HL-60 (cell line): ENCODE measurements at regions not wholly inside any gene's neighbourhood (a gene's known extent, or its start where the extent isn't known, plus 50 kb on each side); places are given as distances from the start of the nearest gene placed in this dataset.

Source experiments
- POLR2AphosphoS5 ChIP-seq: IDR thresholded peaks from 2 replicates; pipeline ENCODE4 v1.6.1; 2012; ENCODE audit warnings: low read depth
- REST ChIP-seq: IDR thresholded peaks from 2 replicates; pipeline ENCODE4 v1.6.1; 2012; ENCODE audit warnings: low read depth; ENCODE audit not compliant: insufficient replicate concordance
- SPI1 ChIP-seq: IDR thresholded peaks from 2 replicates; pipeline ENCODE4 v1.6.1; 2012; ENCODE audit warnings: low read depth, mild to moderate bottlenecking, borderline replicate concordance
- TF ChIP-seq, protein P1 (sequence below): IDR thresholded peaks from one replicate; pipeline ENCODE4 v1.5.1; 2011; ENCODE audit warnings: low read length, control low read depth, inconsistent platforms; ENCODE audit not compliant: insufficient read depth

DNA sequence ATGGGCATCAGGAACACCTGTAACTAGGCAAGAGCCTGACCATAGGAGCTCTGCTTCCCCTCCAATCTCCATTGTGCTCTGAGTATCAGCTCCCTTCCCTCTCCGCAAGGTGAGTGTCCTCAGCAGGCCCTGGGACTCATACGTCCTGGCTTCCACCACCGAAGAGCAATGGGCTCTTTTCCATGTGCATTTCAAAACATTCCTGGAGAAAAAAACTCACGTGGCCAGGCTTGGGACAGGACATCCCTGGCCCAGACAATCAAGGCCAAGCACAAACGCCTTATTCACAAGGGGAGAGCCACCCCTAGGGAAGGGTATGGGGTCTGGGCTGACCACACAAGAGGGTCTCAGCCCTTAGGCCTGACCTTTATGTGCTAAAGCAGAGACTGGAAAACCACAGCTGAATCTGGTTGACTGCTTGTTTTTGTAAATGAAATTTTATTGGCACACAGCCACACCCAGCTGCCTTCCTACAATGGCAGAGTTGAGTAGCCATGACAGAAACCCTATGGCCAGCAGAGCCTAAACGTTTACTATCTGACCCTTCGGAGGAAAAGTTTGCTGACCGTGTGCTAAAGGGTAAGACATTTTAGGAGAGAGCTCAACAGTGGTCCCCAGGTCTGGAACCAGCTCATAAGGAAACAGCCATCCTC, 175.7 kb upstream of the ARL4C start:
- TF ChIP-seq, protein P1, sequence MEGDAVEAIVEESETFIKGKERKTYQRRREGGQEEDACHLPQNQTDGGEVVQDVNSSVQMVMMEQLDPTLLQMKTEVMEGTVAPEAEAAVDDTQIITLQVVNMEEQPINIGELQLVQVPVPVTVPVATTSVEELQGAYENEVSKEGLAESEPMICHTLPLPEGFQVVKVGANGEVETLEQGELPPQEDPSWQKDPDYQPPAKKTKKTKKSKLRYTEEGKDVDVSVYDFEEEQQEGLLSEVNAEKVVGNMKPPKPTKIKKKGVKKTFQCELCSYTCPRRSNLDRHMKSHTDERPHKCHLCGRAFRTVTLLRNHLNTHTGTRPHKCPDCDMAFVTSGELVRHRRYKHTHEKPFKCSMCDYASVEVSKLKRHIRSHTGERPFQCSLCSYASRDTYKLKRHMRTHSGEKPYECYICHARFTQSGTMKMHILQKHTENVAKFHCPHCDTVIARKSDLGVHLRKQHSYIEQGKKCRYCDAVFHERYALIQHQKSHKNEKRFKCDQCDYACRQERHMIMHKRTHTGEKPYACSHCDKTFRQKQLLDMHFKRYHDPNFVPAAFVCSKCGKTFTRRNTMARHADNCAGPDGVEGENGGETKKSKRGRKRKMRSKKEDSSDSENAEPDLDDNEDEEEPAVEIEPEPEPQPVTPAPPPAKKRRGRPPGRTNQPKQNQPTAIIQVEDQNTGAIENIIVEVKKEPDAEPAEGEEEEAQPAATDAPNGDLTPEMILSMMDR, result no peak
- TF ChIP-seq REST (no peak), SPI1 (no peak), POLR2AphosphoS5 (no peak)
